Spleen (tissue), 11 donors: ENCODE measurements at regions not wholly inside any gene's neighbourhood (a gene's known extent, or its start where the extent isn't known, plus 50 kb on each side); places are given as distances from the start of the nearest gene placed in this dataset.
"Not testable (repeated sequence)": the region's sequence is repeated elsewhere in the genome, so short reads cannot be mapped to it uniquely, and the experiment has no call there.

ENCODE experiments used
- DNase-seq: peaks from one replicate; pipeline ENCODE4 v3.0.0-alpha.2; 2020
- H3K27ac ChIP-seq, 8 donors: fragments of 200-600 bp; sonication (generic) in 7 of 8; 1 replicate in 4 of 8; 2 replicates in 4 of 8; pipeline versions ENCODE4 v1.5.0 to v1.8.0; 2016 to 2021; ENCODE audit warnings: inconsistent platforms in 4 of 8, mild to moderate bottlenecking in 4 of 8, moderate library complexity in 1 of 8
- H3K27me3 ChIP-seq, 7 donors: fragments of 200-600 bp; sonication (generic) in 6 of 7; replicated peaks in 1 of 7; 1 replicate in 4 of 7; 2 replicates in 3 of 7; pipeline versions ENCODE4 v1.5.0 to v1.8.0; 2016 to 2021; ENCODE audit warnings: inconsistent platforms in 3 of 7, mild to moderate bottlenecking in 1 of 7
- H3K36me3 ChIP-seq, 6 donors: fragments of 200-600 bp; sonication (generic) in 5 of 6; 1 replicate in 4 of 6; 2 replicates in 2 of 6; pipeline versions ENCODE4 v1.5.0 to v1.8.0; 2016 to 2021; ENCODE audit warnings: inconsistent platforms in 2 of 6
- H3K4me1 ChIP-seq, 6 donors: fragments of 200-600 bp; sonication (generic) in 5 of 6; 1 replicate in 3 of 6; 2 replicates in 3 of 6; pipeline versions ENCODE4 v1.5.0 to v1.8.0; 2016 to 2021; ENCODE audit warnings: inconsistent platforms in 3 of 6
- H3K4me3 ChIP-seq, 8 donors: fragments of 200-600 bp; sonication (generic) in 7 of 8; 1 replicate in 4 of 8; 2 replicates in 4 of 8; pipeline versions ENCODE4 v1.5.0 to v1.8.0; 2016 to 2021; ENCODE audit warnings: inconsistent platforms in 4 of 8, mild to moderate bottlenecking in 4 of 8, moderate library complexity in 2 of 8
- H3K9me3 ChIP-seq, 8 donors: fragments of 200-600 bp; sonication (generic) in 7 of 8; 1 replicate in 4 of 8; 2 replicates in 4 of 8; pipeline versions ENCODE4 v1.5.0 to v1.8.0; 2016 to 2021; ENCODE audit warnings: inconsistent platforms in 4 of 8
- POLR2A ChIP-seq, 3 donors: fragments of 450-650 bp; IDR thresholded peaks; one replicate each; pipeline ENCODE4 v1.5.1; 2017; ENCODE audit warnings: antibody characterized with exemption in 3 of 3, mild to moderate bottlenecking in 1 of 3
- POLR2AphosphoS5 ChIP-seq, 3 donors: sonication (generic); formaldehyde crosslinking; IDR thresholded peaks; one replicate each; pipeline ENCODE4 v1.5.1; 2017; ENCODE audit warnings: antibody characterized with exemption in 3 of 3
- WGBS, 5 donors: extraction: QIAGEN DNeasy Blood & Tissue Kit in 3 of 5; methylation state at CpG; one replicate each; pipeline versions ENCODE4 v1.1.5 to v1.1.7; 2013 to 2018; 5-methylcytosine and 5-hydroxymethylcytosine counted together
- intact Hi-C: fragments of 100-400 bp; cut with DNase I; formaldehyde crosslinking; loops from one replicate; pipeline ENCODE4 v1.15.0; 2023; ENCODE audit warnings: low total_unique reads
- TF ChIP-seq, protein P1 (sequence below), 11 experiments: fragments of 200-600 bp in 7 of 11; fragments of 450-650 bp in 4 of 11; sonication (generic) in 4 of 11; IDR thresholded peaks in 8 of 11; conservative IDR thresholded peaks in 3 of 11; 1 replicate in 7 of 11; 2 replicates in 4 of 11; pipeline versions ENCODE4 v1.4.0 to v1.8.0; 2016 to 2021; ENCODE audit warnings: antibody characterized with exemption in 11 of 11, inconsistent platforms in 4 of 11, mild to moderate bottlenecking in 1 of 11
- donor health status: healthy with polysubstance abuse.
- donor health status: DM: no; HTN: no; CAD: no; lungs with moderate emphysema.
- donor health status: DM: no; HTN: no; CAD: no.
- donor health status: Bipolar disorder and iron deficiency.
- donor health status: healthy.
- donor health status: DM: no; HTN: no; CAD: no.
- donor health status: DM: yes; HTN: yes; CAD: no.

DNA sequence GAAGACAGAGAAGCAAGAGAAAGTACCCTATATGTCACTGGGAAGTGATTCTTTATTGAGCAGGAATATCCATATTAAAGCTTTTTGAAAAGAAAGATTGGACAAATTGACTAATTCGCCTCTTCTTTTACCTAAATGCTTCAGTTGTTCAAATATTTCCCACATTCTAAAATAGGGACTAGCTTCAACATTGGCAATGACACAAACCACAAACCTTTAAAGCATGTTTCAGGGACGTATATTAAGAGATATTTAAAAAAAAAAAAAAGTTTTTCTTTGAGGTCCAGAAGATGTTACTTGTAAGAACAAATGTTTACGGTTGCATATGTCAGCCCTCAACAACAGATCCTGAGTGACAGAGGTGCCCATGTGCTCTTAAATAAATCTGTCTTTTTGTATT is 235.0 kb upstream of the NFIA start:
- WGBS, 5 donors = 71 to 83% (median 75%) methylated on average over 3 of the region's 3 CpGs
- no peaks in the 10 kb centered on the region for H3K36me3 ChIP-seq
- no peak overlapping the region for H3K4me3 ChIP-seq
- peaks cover 0 to 28% (median 14%) of the 10 kb centered on the region in 8 donors for H3K9me3 ChIP-seq
- H3K27ac ChIP-seq = no peak overlapping the region
- TF ChIP-seq POLR2A (IDR thresholded peaks at IDR 0.05) = no peak
- TF ChIP-seq POLR2AphosphoS5 (IDR thresholded peaks at IDR 0.05) = no peak
- TF ChIP-seq, protein P1, sequence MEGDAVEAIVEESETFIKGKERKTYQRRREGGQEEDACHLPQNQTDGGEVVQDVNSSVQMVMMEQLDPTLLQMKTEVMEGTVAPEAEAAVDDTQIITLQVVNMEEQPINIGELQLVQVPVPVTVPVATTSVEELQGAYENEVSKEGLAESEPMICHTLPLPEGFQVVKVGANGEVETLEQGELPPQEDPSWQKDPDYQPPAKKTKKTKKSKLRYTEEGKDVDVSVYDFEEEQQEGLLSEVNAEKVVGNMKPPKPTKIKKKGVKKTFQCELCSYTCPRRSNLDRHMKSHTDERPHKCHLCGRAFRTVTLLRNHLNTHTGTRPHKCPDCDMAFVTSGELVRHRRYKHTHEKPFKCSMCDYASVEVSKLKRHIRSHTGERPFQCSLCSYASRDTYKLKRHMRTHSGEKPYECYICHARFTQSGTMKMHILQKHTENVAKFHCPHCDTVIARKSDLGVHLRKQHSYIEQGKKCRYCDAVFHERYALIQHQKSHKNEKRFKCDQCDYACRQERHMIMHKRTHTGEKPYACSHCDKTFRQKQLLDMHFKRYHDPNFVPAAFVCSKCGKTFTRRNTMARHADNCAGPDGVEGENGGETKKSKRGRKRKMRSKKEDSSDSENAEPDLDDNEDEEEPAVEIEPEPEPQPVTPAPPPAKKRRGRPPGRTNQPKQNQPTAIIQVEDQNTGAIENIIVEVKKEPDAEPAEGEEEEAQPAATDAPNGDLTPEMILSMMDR (IDR thresholded peaks at IDR 0.05 in 8 of 11, conservative IDR thresholded peaks at IDR 0.05 in 3 of 11) = no peak
- no peak for DNase-seq
- H3K27me3 ChIP-seq = no peaks in the 10 kb centered on the region
- no peaks in the 10 kb centered on the region for H3K4me1 ChIP-seq
- intact Hi-C loops = loop anchor here (5.0 kb wide), 1 partner anchor 195 kb away; no protein-coding TSS in a partner anchor

DNA sequence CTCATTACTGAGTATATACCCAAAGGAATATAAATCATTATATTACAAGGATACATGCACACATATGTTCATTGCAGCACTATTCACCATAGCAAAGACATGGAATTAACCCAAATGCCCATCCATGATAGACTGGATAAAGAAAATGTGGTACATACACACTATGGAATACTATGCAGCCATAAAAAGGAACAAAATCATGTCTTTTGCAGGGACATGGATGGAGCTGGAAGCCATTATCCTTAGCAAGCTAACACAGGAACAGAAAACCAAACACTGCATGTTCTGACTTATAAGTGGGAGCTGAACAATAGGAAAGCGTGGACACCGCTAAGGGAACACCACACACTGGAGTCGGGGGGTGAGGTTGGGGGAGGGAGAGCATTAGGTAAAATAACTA is 236.7 kb upstream of the NFIA start:
- not testable (repeated sequence) for H3K4me3 ChIP-seq, DNase-seq, H3K27ac ChIP-seq, H3K27me3 ChIP-seq, H3K36me3 ChIP-seq, H3K4me1 ChIP-seq
- intact Hi-C loops = loop anchor here (5.0 kb wide), 1 partner anchor 197 kb away; no protein-coding TSS in a partner anchor
- 86 to 99% (median 94%) methylated on average over 3 of the region's 3 CpGs for WGBS, 5 donors
- peaks cover 0 to 28% (median 14%) of the 10 kb centered on the region in 8 donors for H3K9me3 ChIP-seq

DNA sequence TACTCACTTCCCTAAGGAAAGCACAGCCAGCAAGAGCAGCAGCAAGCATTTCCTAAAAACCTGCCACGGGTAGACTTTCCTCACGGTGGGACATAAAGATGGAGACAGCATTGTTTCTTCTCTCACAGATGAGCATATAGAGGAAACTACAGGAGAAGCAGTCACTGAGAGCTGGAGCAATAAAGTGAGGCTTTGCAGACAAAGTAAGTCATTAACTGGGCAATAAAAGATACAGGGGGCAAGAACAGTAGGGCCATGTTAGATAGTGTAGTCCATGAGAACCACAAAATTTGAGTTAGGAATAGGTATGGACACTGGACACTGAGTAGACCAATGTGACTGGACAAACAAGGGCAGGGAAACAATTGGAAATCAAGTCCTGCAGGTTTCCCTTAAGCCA is 240.1 kb upstream of the NFIA start:
- Histone ChIP-seq H3K27ac (no peak overlapping the region), H3K4me3 (no peak overlapping the region), H3K9me3 (peaks cover 0 to 17% (median 3%) of the 10 kb centered on the region in 8 donors), H3K27me3 (no peaks in the 10 kb centered on the region), H3K36me3 (no peaks in the 10 kb centered on the region), H3K4me1 (no peaks in the 10 kb centered on the region)
- 87 to 96% (median 92%) methylated on average over 2 of the region's 2 CpGs for whole genome bisulfite sequencing, 5 donors
- DNase-seq = no peak
- intact Hi-C loops = no loop called here
- TF ChIP-seq, protein P1 (IDR thresholded peaks at IDR 0.05 in 8 of 11, conservative IDR thresholded peaks at IDR 0.05 in 3 of 11) = no peak
- TF ChIP-seq POLR2A (IDR thresholded peaks at IDR 0.05) = no peak
- no peak for TF ChIP-seq POLR2AphosphoS5 (IDR thresholded peaks at IDR 0.05)

DNA sequence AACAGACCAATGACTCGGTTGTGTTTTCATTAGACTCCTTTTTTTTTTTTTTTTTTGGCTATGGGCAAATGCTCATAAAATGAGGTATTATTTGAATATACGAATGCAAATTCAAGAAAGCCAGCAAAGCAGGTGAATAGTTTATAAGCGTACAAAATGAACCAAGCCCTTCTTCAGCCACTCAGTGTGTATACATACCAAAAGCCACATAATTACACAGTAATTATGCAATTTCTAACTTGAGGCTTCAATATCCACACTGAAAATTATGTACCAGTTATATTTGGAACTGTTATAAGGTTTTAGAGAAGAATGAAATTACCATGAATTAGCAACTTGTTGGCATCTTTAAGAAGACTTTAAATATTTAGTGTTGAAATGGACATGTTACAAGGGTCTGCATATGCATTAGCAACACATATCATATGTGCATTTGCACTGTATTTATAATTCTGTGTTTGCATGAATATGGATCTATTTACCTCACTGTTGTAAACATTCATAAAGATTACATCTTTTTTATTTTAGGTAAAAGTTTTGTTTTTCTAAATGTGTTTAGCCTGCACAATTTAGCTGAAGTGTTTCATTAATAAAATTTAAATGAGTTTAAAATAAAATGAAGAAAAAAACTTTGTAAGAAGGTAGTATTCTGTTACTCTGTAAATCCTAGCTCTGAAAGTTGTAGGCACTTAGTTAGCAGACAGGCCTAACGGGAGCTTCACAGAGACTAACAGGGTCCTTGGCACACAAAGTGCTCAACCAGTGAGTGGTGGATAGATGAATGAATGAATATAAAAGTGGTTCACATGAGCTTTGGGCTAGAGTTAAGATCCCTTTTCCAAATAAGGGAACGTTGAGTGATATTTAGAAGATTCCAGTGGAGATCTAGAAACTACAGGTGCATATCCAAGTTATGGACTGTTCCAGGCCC is 241.0 kb upstream of the NFIA start:
- Histone ChIP-seq H3K4me3 (no peak overlapping the region), H3K36me3 (no peaks in the 10 kb centered on the region), H3K27ac (no peak overlapping the region), H3K27me3 (no peaks in the 10 kb centered on the region), H3K4me1 (no peaks in the 10 kb centered on the region), H3K9me3 (peaks cover 0 to 17% (median 3%) of the 10 kb centered on the region in 8 donors)
- TF ChIP-seq POLR2A (IDR thresholded peaks at IDR 0.05) (no peak), POLR2AphosphoS5 (IDR thresholded peaks at IDR 0.05) (no peak)
- TF ChIP-seq, protein P1 (IDR thresholded peaks at IDR 0.05 in 8 of 11, conservative IDR thresholded peaks at IDR 0.05 in 3 of 11) = no peak
- DNase-seq = no peak
- WGBS, 5 donors = 87 to 97% (median 91%) methylated on average over 5 of the region's 5 CpGs
- intact Hi-C loops = no loop called here

DNA sequence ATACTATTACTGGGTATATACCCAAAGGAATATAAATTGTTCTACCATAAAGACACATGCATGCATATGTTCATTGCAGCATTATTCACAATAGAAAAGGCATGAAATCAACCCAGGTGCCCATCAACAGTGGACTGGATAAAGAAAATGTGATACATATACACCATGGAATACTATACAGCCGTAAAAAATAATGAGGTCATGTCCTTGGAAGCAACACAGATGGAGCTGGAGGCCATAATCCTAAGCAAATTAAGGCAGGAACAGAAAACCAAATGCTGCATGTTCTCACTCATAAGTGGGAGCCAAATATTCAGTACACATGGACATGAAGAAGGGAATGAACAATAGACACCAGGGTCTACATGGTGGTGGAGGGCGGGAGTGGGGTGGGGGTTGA is 241.9 kb upstream of the NFIA start:
- WGBS, 5 donors = 91 to 100% (median 95%) methylated on average over 2 of the region's 2 CpGs
- H3K4me1 ChIP-seq, H3K27me3 ChIP-seq, H3K4me3 ChIP-seq, intact Hi-C loops, DNase-seq, H3K27ac ChIP-seq, H3K36me3 ChIP-seq: not testable (repeated sequence)
- H3K9me3 ChIP-seq = peaks cover 0 to 12% (median 3%) of the 10 kb centered on the region in 8 donors
